Subcutaneous abdominal adipose tissue (tissue), 5 donors: ENCODE measurements at regions not wholly inside any gene's neighbourhood (a gene's known extent, or its start where the extent isn't known, plus 50 kb on each side); places are given as distances from the start of the nearest gene placed in this dataset.

ENCODE experiments used
- H3K27ac ChIP-seq: one replicate; pipeline ENCODE4 v1.7.0; 2013; ENCODE audit warnings: low read depth, mild to moderate bottlenecking, inconsistent platforms, low read length, moderate library complexity
- H3K27me3 ChIP-seq, 5 donors: one replicate each; pipeline ENCODE4 v1.7.0; 2013; ENCODE audit warnings: low read length in 5 of 5, inconsistent platforms in 1 of 5; ENCODE audit not compliant: control insufficient read depth in 5 of 5, insufficient read depth in 4 of 5
- H3K36me3 ChIP-seq, 5 donors: one replicate each; pipeline ENCODE4 v1.7.0; 2013; ENCODE audit warnings: low read length in 5 of 5; ENCODE audit not compliant: control insufficient read depth in 5 of 5, insufficient read depth in 5 of 5
- H3K4me1 ChIP-seq, 5 donors: one replicate each; pipeline ENCODE4 v1.7.0; 2013; ENCODE audit warnings: low read length in 5 of 5, mild to moderate bottlenecking in 3 of 5, moderate library complexity in 1 of 5; ENCODE audit not compliant: control insufficient read depth in 5 of 5, insufficient read depth in 5 of 5
- H3K4me3 ChIP-seq, 5 donors: one replicate each; pipeline ENCODE4 v1.7.0; 2013; ENCODE audit warnings: low read length in 5 of 5, low read depth in 1 of 5
- H3K9ac ChIP-seq, 5 donors: one replicate each; pipeline ENCODE4 v1.7.0; 2013; ENCODE audit warnings: low read length in 5 of 5, mild to moderate bottlenecking in 4 of 5, moderate library complexity in 3 of 5
- H3K9me3 ChIP-seq, 5 donors: one replicate each; pipeline ENCODE4 v1.7.0; 2013; ENCODE audit warnings: low read length in 5 of 5; ENCODE audit not compliant: control insufficient read depth in 5 of 5
- donor health status: healthy.
- donor health status: healthy.
- donor health status: healthy.
- donor health status: healthy.
- donor health status: healthy.

DNA sequence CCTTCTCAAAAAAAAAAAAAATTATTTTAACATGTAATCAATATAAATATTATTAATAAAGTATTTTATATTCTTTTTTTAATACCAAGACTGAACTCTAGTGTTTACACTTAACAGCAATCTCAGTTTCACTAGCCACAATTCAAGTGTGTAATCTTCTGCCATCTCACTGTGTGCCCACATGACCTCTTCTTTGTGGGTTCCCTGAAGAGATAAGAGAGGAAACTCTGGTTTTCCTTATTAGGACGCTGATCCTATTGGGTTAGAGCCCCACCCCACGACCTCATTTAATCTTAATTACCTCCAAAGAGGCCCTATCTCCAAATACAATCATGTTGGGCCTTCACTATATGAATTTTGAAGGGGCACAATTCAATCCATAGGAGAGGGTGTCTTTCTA lies 177.6 kb downstream of the STK31 start:
- Histone ChIP-seq H3K27ac (no peak overlapping the region), H3K9ac (no peak overlapping the region), H3K36me3 (no peaks in the 10 kb centered on the region), H3K4me3 (no peak overlapping the region), H3K4me1 (no peaks in the 10 kb centered on the region), H3K9me3 (peaks cover 0 to 4% (median 0%) of the 10 kb centered on the region in 5 donors), H3K27me3 (no peaks in the 10 kb centered on the region)

DNA sequence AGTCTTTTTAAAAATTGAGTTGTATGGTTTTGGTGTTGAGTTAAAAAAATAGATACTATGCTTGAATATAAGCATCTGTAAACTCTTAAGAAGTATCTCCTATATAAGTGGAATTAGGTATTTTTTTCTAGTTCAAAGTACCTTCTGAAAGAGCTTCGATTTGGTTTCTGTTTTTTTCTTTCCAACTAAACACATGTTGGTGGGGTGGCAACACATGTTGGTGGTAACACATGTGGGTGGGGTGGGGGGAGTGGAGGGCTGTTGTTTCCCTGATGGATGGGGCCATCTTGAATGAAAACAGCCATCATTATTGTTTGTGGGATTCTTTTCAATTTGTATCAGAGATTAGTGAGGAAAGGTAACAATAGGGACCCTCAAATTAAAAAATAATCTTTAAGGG lies 178.9 kb downstream of the STK31 start:
- Histone ChIP-seq H3K4me1 (no peaks in the 10 kb centered on the region), H3K4me3 (no peak overlapping the region), H3K27ac (no peak overlapping the region), H3K27me3 (no peaks in the 10 kb centered on the region), H3K9me3 (peaks cover 0 to 4% (median 0%) of the 10 kb centered on the region in 5 donors), H3K9ac (no peak overlapping the region), H3K36me3 (no peaks in the 10 kb centered on the region)

DNA sequence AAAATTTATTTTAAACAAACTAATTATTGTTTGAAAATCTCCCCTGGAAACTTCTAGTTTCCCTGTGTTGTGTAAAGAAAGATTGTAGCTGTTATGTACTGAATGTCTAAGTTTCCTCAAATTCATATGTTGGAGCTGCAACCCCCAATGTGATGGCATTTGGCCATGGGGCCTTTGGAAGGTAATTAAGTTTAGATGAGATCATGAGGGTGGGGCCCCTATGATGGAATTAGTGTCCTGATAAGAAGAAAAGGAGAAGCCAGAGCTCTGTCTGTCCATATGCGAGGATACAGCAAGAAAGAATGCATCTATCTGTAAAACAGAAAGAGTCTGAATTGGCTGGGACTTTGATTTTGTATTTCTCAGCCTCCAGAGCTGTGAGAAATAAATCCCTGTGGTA lies 179.5 kb downstream of the STK31 start:
- no peak overlapping the region for H3K27ac ChIP-seq

DNA sequence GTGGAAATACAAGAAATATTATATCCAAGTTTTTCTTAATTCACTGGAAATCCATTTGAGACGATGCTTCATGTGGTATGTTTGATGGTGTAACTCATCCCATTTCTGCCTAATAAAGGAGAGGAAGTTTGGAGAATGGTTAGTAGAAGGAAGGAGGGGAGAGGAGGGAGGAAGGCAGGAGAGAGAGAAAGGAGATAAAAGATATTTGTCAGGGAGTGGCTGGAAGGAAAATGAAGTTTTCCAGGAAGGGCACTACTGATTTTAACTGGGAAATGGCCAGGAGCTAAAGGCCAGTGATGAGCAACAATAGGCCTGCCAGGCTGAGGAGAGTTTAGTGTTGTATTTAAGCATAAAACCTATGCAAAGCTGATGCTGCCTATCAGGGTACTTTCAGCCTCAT lies 182.0 kb downstream of the STK31 start:
- no peak overlapping the region for H3K9ac ChIP-seq
- no peak overlapping the region for H3K27ac ChIP-seq
- H3K9me3 ChIP-seq: peaks cover 0 to 4% (median 0%) of the 10 kb centered on the region in 5 donors
- no peaks in the 10 kb centered on the region for H3K4me1 ChIP-seq
- H3K4me3 ChIP-seq: no peak overlapping the region
- peaks cover 0 to 3% (median 0%) of the 10 kb centered on the region in 5 donors for H3K27me3 ChIP-seq
- no peaks in the 10 kb centered on the region for H3K36me3 ChIP-seq

More for the DNA sequence above, 179.5 kb downstream of the STK31 start:
- peaks cover 0 to 4% (median 0%) of the 10 kb centered on the region in 5 donors for H3K9me3 ChIP-seq
- H3K4me1 ChIP-seq: no peaks in the 10 kb centered on the region
- H3K36me3 ChIP-seq: no peaks in the 10 kb centered on the region
- H3K4me3 ChIP-seq: no peak overlapping the region
- H3K9ac ChIP-seq: no peak overlapping the region
- H3K27me3 ChIP-seq: peaks cover 0 to 3% (median 0%) of the 10 kb centered on the region in 5 donors

DNA sequence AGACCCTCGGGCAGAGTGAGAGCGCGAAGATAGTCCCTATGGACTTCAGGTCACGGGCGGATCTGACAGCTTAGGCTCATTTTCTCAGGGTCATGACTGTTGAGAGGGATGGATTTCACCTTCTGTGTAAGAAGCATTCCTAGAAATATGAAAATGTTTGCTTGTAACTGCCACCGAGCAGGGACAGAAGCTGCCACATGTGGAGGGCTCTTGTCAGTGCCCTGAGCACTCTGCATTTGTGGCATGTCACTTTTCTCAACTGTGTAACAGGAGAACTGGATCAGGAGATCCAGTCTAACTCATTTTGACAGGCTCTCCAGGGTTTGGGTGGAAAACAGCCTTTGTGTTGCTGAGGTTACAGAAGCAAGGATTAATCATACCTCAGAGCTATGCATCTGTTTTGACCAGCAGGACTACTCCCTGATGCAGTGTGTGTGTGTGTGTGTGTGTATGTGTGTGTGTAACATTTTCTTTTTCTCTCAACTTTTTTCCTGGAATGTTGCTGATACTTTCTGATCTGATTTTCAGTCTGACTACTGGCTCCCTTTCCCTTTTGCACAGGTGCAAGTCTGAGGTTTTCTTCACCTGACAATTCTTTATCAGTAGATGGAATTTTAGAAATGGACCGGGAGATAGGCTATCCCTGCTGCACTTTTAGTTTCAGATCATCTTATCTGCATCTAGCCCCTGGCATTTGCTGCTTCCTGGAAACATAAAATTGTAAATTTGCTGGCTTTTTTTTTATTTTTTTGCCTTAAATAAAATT lies 183.3 kb downstream of the STK31 start:
- Histone ChIP-seq H3K36me3 (no peaks in the 10 kb centered on the region), H3K9ac (no peak overlapping the region), H3K9me3 (peaks cover 0 to 4% (median 0%) of the 10 kb centered on the region in 5 donors)

DNA sequence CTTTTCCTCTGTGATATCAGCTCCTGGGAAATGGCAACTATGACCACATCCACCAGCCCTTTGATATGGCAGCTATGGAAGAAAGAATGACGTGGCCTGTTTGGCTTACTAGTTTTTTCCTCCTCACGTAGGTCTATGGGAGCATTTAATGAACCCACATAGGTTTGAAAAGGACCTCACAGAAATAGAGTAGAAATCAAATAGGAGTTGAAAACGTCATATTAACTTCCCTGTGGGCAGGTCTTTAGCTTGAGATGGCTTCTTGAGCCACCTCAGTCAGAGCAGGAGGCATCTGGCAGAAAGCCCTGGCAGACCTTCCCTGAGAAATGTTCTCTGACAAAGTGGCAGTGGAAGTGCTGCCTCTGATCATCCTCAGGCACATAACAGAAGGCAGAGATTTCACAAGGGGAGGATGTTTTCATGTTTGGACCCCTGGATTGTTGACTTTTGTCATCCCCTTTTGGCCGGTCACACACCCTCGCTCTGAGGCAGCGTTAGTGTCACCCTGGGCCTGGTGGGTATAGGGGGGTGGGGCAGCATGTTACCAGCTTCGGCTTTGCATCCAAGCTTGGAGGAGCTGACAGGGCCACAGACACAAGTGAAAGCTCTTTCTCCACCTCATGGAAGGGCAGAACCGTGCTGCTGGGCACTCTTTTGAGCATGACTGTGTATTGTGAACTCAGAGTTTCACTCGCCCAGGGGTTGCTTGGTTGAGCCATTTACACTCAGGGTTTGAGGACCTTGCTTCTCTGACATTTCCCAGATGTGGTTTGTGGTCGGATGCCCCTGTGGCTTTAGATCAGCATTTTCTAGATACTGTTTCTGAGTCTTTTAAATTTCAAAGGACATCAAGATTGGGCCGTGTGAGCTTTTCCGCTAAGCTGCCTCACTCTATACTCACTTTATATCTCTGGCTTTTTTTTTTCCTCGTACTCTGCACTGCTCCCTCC lies 184.2 kb downstream of the STK31 start:
- peaks cover 0 to 5% (median 0%) of the 10 kb centered on the region in 5 donors for H3K27me3 ChIP-seq
- H3K4me1 ChIP-seq: no peaks in the 10 kb centered on the region

More for the DNA sequence above, 183.3 kb downstream of the STK31 start:
- Histone ChIP-seq H3K4me3 (no peak overlapping the region), H3K27me3 (peaks cover 0 to 5% (median 0%) of the 10 kb centered on the region in 5 donors), H3K27ac (no peak overlapping the region), H3K4me1 (no peaks in the 10 kb centered on the region)

DNA sequence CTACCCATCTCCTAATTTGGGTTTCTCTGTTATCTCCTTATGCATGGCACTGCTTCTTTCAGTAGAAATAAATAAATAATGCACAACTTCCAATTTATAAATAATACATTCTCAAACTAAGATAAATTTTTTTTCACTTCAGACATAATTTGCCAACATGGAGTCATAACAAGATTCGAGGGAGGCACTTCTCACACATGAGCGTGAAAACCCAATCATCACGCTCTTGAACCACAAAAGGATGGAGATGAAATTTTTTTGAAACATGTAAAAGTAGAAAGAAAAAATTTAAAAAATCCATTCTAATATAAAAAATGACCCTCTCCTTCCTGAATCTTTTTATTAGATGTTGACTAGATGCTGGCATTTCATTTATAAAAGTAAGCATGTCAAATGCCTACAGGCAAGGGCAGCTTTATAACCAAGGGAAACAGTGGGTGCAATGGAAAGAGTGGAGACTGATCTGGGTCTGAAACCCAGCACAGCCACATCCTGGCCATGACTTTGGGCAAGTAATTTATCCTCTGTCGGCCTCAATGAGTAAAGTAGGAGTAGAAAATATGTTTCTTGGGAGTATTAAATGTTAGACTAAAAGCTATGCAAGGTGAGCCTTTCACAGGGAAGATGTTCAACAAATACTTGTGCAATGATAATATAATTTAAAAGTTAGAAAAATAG lies 185.0 kb downstream of the STK31 start:
- no peak overlapping the region for H3K27ac ChIP-seq
- H3K9me3 ChIP-seq: no peaks in the 10 kb centered on the region
- peaks cover 0 to 5% (median 0%) of the 10 kb centered on the region in 5 donors for H3K27me3 ChIP-seq
- no peak overlapping the region for H3K9ac ChIP-seq
- H3K4me1 ChIP-seq: no peaks in the 10 kb centered on the region
- H3K4me3 ChIP-seq: no peak overlapping the region
- no peaks in the 10 kb centered on the region for H3K36me3 ChIP-seq

More for the DNA sequence above, 184.2 kb downstream of the STK31 start:
- Histone ChIP-seq H3K4me3 (no peak overlapping the region), H3K36me3 (no peaks in the 10 kb centered on the region), H3K27ac (no peak overlapping the region), H3K9me3 (peaks cover 0 to 4% (median 0%) of the 10 kb centered on the region in 5 donors), H3K9ac (no peak overlapping the region)

DNA sequence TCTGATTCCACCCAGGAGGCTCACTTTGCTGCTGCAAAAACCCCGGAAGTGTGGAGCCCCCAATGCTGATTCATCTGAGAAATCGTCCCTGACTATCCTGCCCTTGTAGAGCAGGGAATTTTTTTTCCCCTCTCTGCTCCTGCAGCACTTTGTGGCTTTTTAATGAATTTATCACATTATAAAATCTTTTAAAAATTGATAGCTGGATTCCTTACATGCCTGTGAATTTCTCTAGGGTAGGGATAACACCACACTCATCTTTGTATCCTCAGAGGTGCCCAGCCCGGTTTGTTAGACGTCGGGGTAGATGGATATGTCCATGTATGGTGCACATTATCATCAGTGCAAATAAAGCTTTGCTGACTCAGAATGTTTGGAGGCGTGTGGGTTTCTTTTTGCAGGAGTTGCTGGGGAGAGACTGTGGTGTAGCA lies 185.7 kb downstream of the STK31 start:
- no peak overlapping the region for H3K9ac ChIP-seq
- H3K36me3 ChIP-seq: no peaks in the 10 kb centered on the region
- no peaks in the 10 kb centered on the region for H3K4me1 ChIP-seq
- H3K9me3 ChIP-seq: no peaks in the 10 kb centered on the region
- no peak overlapping the region for H3K27ac ChIP-seq
- H3K4me3 ChIP-seq: no peak overlapping the region
- H3K27me3 ChIP-seq: peaks cover 0 to 5% (median 0%) of the 10 kb centered on the region in 5 donors

DNA sequence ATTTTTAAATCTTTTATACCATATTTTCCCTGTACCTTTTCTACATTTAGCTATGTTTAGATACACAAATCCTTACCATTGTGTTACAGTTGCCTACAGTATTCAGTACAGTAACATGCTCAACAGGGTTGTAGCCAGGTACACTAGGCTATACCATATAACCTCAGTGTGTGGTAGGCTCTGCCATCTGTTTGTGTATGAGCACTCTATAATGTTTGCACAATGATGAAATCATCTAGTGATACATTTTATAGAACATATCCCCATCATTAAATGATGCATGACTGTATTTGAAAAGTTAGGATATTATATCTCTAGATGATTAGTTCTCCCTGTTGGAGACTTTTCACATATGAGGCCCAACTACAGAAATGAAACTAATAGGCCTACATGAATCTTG lies 188.6 kb downstream of the STK31 start:
- Histone ChIP-seq H3K4me3 (no peak overlapping the region), H3K4me1 (no peaks in the 10 kb centered on the region), H3K9ac (no peak overlapping the region), H3K36me3 (no peaks in the 10 kb centered on the region), H3K9me3 (no peaks in the 10 kb centered on the region), H3K27ac (no peak overlapping the region), H3K27me3 (peaks cover 0 to 5% (median 0%) of the 10 kb centered on the region in 5 donors)
